Breast epithelium (tissue), 4 donors: ENCODE measurements at regions not wholly inside any gene's neighbourhood (a gene's known extent, or its start where the extent isn't known, plus 50 kb on each side); places are given as distances from the start of the nearest gene placed in this dataset.
"Not testable (repeated sequence)": the region's sequence is repeated elsewhere in the genome, so short reads cannot be mapped to it uniquely, and the experiment has no call there.

Experiments
- DNase-seq, 2 donors: peaks; one replicate each; pipeline ENCODE4 v3.0.0-alpha.2; 2019; ENCODE audit warnings: low spot score in 2 of 2
- H3K27ac ChIP-seq, 2 donors: fragments of 200-600 bp; sonication (generic) in 1 of 2; one replicate each; pipeline ENCODE4 v1.5.1; 2016 to 2019; ENCODE audit warnings: mild to moderate bottlenecking in 1 of 2
- H3K27me3 ChIP-seq, 2 donors: fragments of 200-600 bp; sonication (generic) in 1 of 2; one replicate each; pipeline versions ENCODE4 v1.5.1 to v1.6.0; 2017 to 2019; ENCODE audit warnings: control low read depth in 1 of 2, mild to moderate bottlenecking in 1 of 2
- H3K36me3 ChIP-seq: fragments of 200-600 bp; one replicate; pipeline ENCODE4 v1.5.1; 2019
- H3K4me1 ChIP-seq, 2 donors: fragments of 200-600 bp; sonication (generic); one replicate each; pipeline ENCODE4 v1.5.1; 2016 to 2019; ENCODE audit warnings: control low read depth in 1 of 2
- H3K4me3 ChIP-seq, 3 donors: fragments of 200-600 bp; sonication (generic); 1 replicate in 2 of 3; 2 replicates in 1 of 3; pipeline ENCODE4 v1.5.1; 2016 to 2019; ENCODE audit warnings: mild to moderate bottlenecking in 3 of 3, moderate library complexity in 2 of 3
- H3K9me3 ChIP-seq, 2 donors: fragments of 200-600 bp; sonication (generic) in 1 of 2; one replicate each; pipeline ENCODE4 v1.5.1; 2016 to 2019; ENCODE audit warnings: control low read depth in 1 of 2
- POLR2A ChIP-seq: fragments of 450-650 bp; IDR thresholded peaks from one replicate; pipeline ENCODE4 v1.6.1; 2016; ENCODE audit warnings: antibody characterized with exemption, mild to moderate bottlenecking, moderate library complexity
- POLR2AphosphoS5 ChIP-seq, 3 donors: sonication (generic); formaldehyde crosslinking; IDR thresholded peaks; one replicate each; pipeline ENCODE4 v1.6.1; 2017; ENCODE audit warnings: antibody characterized with exemption in 3 of 3
- intact Hi-C: fragments of 100-400 bp; cut with DNase I; formaldehyde crosslinking; loops from one replicate; pipeline ENCODE4 v1.15.1; 2023; ENCODE audit warnings: low total_unique reads
- TF ChIP-seq, protein P1 (sequence below), 3 donors: fragments of 450-650 bp; IDR thresholded peaks; one replicate each; pipeline ENCODE4 v1.5.1; 2016 to 2017; ENCODE audit warnings: antibody characterized with exemption in 3 of 3, mild to moderate bottlenecking in 3 of 3, moderate library complexity in 3 of 3

DNA sequence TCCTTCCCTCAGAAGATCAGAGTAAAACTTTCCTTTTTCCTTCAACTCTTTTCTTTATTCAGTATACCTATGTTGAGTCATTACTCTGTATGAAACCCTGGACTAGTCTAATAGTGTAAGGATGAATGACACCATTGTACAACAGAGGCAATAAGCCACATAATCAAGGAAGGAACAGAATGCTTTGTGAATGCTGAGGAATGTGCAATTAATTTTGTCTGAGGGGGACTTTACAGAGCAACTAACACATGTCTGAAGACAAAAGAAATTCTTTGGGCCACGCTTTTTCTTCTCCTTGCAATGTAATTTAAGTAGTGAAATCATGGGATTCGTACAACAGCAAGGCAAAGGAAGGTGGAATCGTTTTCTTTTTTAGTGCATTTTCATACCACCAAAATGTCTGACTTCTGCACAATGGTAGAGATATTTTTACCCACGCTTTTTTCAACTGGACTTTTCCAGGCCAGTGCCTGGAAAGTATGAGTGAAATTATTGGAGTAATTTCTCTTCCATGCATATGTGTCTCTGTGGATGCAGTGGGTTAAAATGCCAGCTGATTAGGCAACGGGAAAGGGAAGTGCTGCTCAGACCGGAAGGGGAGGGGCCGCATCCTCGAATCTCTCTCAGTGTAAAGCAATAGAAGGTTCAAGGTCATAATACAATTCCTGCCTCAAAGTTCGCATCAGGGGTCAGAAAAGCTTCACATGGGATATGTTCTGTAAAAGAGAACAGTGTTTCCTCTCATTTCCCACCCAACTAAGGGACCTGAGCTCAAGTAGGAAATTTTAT lies 89.9 kb upstream of the MTHFD1L start:
- Histone ChIP-seq H3K27me3 (no peaks in the 10 kb centered on the region), H3K4me3 (no peak overlapping the region), H3K27ac (peak overlapping the region in 1 of 2 donors; percentile 60), H3K4me1 (no peaks in the 10 kb centered on the region), H3K9me3 (peaks cover 4 to 6% of the 10 kb centered on the region in 2 donors), H3K36me3 (no peaks in the 10 kb centered on the region)
- intact Hi-C loops: no loop called here
- TF ChIP-seq, protein P1, sequence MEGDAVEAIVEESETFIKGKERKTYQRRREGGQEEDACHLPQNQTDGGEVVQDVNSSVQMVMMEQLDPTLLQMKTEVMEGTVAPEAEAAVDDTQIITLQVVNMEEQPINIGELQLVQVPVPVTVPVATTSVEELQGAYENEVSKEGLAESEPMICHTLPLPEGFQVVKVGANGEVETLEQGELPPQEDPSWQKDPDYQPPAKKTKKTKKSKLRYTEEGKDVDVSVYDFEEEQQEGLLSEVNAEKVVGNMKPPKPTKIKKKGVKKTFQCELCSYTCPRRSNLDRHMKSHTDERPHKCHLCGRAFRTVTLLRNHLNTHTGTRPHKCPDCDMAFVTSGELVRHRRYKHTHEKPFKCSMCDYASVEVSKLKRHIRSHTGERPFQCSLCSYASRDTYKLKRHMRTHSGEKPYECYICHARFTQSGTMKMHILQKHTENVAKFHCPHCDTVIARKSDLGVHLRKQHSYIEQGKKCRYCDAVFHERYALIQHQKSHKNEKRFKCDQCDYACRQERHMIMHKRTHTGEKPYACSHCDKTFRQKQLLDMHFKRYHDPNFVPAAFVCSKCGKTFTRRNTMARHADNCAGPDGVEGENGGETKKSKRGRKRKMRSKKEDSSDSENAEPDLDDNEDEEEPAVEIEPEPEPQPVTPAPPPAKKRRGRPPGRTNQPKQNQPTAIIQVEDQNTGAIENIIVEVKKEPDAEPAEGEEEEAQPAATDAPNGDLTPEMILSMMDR (IDR thresholded peaks at IDR 0.05): no peak
- TF ChIP-seq POLR2AphosphoS5 (IDR thresholded peaks at IDR 0.05): peak in 1 of 3 donors; percentile 35
- DNase-seq: no peak

- H3K9me3 ChIP-seq: peaks cover 4 to 6% of the 10 kb centered on the region in 2 donors
- no peaks in the 10 kb centered on the region for H3K36me3 ChIP-seq
- no peak overlapping the region for H3K4me3 ChIP-seq
- DNase-seq: no peak
- no peaks in the 10 kb centered on the region for H3K27me3 ChIP-seq
- no peaks in the 10 kb centered on the region for H3K4me1 ChIP-seq
- TF ChIP-seq, protein P1 (IDR thresholded peaks at IDR 0.05): no peak
- TF ChIP-seq POLR2AphosphoS5 (IDR thresholded peaks at IDR 0.05) (no peak), POLR2A (no peak)
- H3K27ac ChIP-seq: no peak overlapping the region
- intact Hi-C loops: no loop called here
These were observed 87.8 kb upstream of the MTHFD1L start for GRCh38 chr6:150777736-150778135.

- no peak overlapping the region for H3K27ac ChIP-seq
- H3K4me3 ChIP-seq: no peak overlapping the region
- DNase-seq: no peak
- no peaks in the 10 kb centered on the region for H3K4me1 ChIP-seq
- TF ChIP-seq, protein P1 (IDR thresholded peaks at IDR 0.05): no peak
- TF ChIP-seq POLR2A (no peak), POLR2AphosphoS5 (IDR thresholded peaks at IDR 0.05) (no peak)
- no peaks in the 10 kb centered on the region for H3K27me3 ChIP-seq
- H3K9me3 ChIP-seq: no peaks in the 10 kb centered on the region
- intact Hi-C loops: no loop called here
- H3K36me3 ChIP-seq: no peaks in the 10 kb centered on the region
These were observed 81.7 kb upstream of the MTHFD1L start for GRCh38 chr6:150783813-150784212.

DNA sequence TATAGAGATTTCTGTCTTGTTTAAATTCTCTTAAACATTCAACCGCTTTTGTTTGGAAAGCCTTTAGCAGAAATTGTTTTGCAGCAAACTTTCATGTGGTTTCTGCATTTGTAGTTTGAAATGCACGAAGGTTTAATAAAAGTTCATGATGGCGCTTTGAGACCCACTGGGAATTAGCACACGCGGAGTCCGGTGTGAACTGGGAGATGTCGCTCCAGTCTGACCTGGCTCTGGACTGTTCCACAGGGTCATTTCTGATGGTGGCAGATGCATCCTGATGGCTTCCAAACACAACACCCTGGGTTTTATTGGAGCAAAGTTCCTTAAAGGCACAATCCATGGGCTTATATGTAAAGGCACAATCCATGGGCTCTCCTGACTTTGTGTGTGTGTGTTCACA lies 78.1 kb upstream of the MTHFD1L start:
- intact Hi-C loops: no loop called here
- H3K4me1 ChIP-seq: no peaks in the 10 kb centered on the region
- H3K36me3 ChIP-seq: no peaks in the 10 kb centered on the region
- no peak for TF ChIP-seq POLR2AphosphoS5 (IDR thresholded peaks at IDR 0.05)
- TF ChIP-seq, protein P1 (IDR thresholded peaks at IDR 0.05): no peak
- TF ChIP-seq POLR2A: no peak
- H3K4me3 ChIP-seq: no peak overlapping the region
- H3K27ac ChIP-seq: peak overlapping the region in 1 of 2 donors; percentile 16
- H3K27me3 ChIP-seq: no peaks in the 10 kb centered on the region
- H3K9me3 ChIP-seq: no peaks in the 10 kb centered on the region
- no peak for DNase-seq

GRCh38 chr6:150788089-150788488 lies 77.4 kb upstream of the MTHFD1L start:
- Histone ChIP-seq H3K4me1 (no peaks in the 10 kb centered on the region), H3K4me3 (no peak overlapping the region), H3K36me3 (no peaks in the 10 kb centered on the region), H3K9me3 (no peaks in the 10 kb centered on the region), H3K27me3 (no peaks in the 10 kb centered on the region), H3K27ac (no peak overlapping the region)
- no peak for DNase-seq
- intact Hi-C loops: no loop called here
- TF ChIP-seq POLR2AphosphoS5 (IDR thresholded peaks at IDR 0.05): no peak
- TF ChIP-seq POLR2A: no peak
- TF ChIP-seq, protein P1 (IDR thresholded peaks at IDR 0.05): no peak

DNA sequence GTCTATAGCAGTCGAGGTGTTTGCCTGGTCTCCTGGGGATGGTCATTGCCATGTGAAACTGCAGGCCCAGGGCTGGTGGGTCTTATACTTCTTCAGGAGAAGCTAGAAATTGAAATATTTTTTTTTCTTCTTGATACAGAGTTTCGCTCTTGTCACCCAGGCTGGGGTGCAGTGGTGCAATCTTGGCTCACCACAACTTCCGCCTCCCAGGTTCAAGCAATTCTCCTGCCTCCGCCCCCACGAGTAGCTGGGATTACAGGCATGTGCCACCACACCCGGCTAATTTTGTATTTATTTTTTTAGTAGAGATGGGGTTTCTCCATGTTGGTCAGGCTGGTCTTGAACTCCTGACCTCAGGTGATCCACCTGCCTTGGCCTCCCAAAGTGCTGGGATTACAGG lies 75.6 kb upstream of the MTHFD1L start:
- H3K4me3 ChIP-seq: not testable (repeated sequence)

More for the DNA sequence above, 75.6 kb upstream of the MTHFD1L start:
- H3K27me3 ChIP-seq, H3K36me3 ChIP-seq, H3K4me1 ChIP-seq, intact Hi-C loops, H3K27ac ChIP-seq, DNase-seq, H3K9me3 ChIP-seq: not testable (repeated sequence)
